ENCODE measurements at regions not wholly inside any gene's neighbourhood (a gene's known extent, or its start where the extent isn't known, plus 50 kb on each side); places are given as distances from the start of the nearest gene placed in this dataset.
"Not testable (repeated sequence)": the region's sequence is repeated elsewhere in the genome, so short reads cannot be mapped to it uniquely, and the experiment has no call there.

DNA sequence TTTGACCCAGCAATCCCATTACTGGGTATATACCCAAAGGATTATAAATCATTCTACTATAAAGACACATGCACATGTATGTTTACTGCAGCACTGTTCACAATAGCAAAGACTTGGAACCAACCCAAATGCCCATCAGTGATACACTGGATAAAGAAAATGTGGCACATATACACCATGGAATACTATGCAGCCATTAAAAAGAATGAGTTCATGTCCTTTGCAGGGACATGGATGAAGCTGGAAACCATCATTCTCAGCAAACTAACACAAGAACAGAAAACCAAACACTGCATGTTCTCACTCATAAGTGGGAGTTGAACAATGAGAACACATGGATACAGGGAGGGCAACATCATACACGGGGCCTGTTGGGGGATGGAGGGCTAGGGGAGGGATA is 104.3 kb downstream of the ANKRD18B start:
- not testable (repeated sequence) for TF ChIP-seq EZH2 (IDR thresholded peaks at IDR 0.05; ENCODE audit: insufficient read depth, poor library complexity, severe bottlenecking); EZH2phosphoT487 (IDR thresholded peaks at IDR 0.05; ENCODE audit: insufficient read depth, low read depth)
